ENCODE measurements at regions not wholly inside any gene's neighbourhood (a gene's known extent, or its start where the extent isn't known, plus 50 kb on each side); places are given as distances from the start of the nearest gene placed in this dataset.
"Not testable (repeated sequence)": the region's sequence is repeated elsewhere in the genome, so short reads cannot be mapped to it uniquely, and the experiment has no call there.

- no peak for DNase-seq (ENCODE audit: extremely low read depth, low read depth)
- TF ChIP-seq CTCF (IDR thresholded peaks at IDR 0.05; ENCODE audit: low read depth, low read length): no peak
Measured at GRCh38 chr11:134596404-134596803, 184.4 kb upstream of the B3GAT1 start.

GRCh38 chr11:134592391-134592990 lies 180.4 kb upstream of the B3GAT1 start:
- DNase-seq (ENCODE audit: extremely low read depth, low read depth): no peak

DNA sequence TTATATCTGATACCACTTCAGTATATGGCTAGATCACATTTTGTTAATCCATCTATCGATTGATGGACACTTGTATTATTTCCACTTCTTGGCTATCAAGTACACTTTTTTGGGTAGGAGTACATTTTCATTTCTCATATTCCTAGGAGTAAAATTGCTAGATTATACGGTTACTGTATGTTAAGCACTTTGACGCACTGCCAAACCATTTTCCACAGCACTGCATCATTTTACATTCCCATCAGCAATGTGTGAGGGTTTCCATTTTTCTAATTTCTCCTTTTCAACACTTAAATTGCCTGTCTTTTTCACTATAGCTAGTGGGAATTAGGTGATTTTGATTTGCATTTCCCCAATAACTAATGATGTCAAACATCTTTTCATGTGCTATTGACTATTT lies 179.3 kb upstream of the B3GAT1 start:
- DNase-seq (ENCODE audit: extremely low read depth, low read depth): no peak
- TF ChIP-seq CTCF (IDR thresholded peaks at IDR 0.05; ENCODE audit: low read depth, low read length): no peak

More at GRCh38 chr11:134592391-134592990, 180.4 kb upstream of the B3GAT1 start:
- no peak for TF ChIP-seq CTCF (IDR thresholded peaks at IDR 0.05; ENCODE audit: low read depth, low read length)

DNA sequence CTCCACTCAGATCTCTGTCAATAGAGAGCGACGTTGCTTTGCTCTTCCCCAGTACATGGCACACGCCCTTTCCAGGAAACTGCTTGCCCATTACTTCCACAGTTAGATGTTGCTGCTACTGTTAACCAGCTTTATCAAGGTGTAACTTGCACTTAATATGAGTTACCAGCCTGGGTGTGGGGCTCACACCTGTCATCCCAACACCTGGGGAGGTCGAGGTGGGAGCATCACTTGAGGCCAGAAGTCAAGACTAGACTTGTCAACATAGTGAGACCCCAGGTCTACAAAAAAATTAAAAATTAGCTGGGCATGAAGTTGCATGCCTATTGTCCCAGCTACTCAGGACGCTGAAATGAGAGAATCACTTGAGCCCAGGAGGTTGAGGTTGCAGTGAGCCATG lies 177.1 kb upstream of the B3GAT1 start:
- no peak for DNase-seq (ENCODE audit: extremely low read depth, low read depth)
- no peak for TF ChIP-seq CTCF (IDR thresholded peaks at IDR 0.05; ENCODE audit: low read depth, low read length)

- DNase-seq (ENCODE audit: extremely low read depth, low read depth): not testable (repeated sequence)
Measured at GRCh38 chr11:134588460-134589110, 176.5 kb upstream of the B3GAT1 start.

- no peak for DNase-seq (ENCODE audit: extremely low read depth, low read depth)
Measured at GRCh38 chr11:134587345-134587744, 175.3 kb upstream of the B3GAT1 start.

GRCh38 chr11:134586726-134587125 lies 174.7 kb upstream of the B3GAT1 start:
- no peak for TF ChIP-seq CTCF (IDR thresholded peaks at IDR 0.05; ENCODE audit: low read depth, low read length)
- DNase-seq (ENCODE audit: extremely low read depth, low read depth): no peak

More at GRCh38 chr11:134587345-134587744, 175.3 kb upstream of the B3GAT1 start:
- TF ChIP-seq CTCF (IDR thresholded peaks at IDR 0.05; ENCODE audit: low read depth, low read length): no peak
